ENCODE measurements at regions not wholly inside any gene's neighbourhood (a gene's known extent, or its start where the extent isn't known, plus 50 kb on each side); places are given as distances from the start of the nearest gene placed in this dataset.

GRCh38 chr12:105429511-105429910 lies 99.0 kb downstream of the C12orf75 start:
- in situ Hi-C loops (cut with HindIII; ENCODE audit: low sequenced_read_pairs), result no loop called here
- no peak for DNase-seq (ENCODE audit: low read depth)
- H3K4me3 ChIP-seq (ENCODE audit: low read depth, low read length), result no peak overlapping the region
- TF ChIP-seq CTCF (IDR thresholded peaks at IDR 0.05; ENCODE audit: low read depth, low read length, missing control alignments), result no peak

- in situ Hi-C loops (cut with HindIII; ENCODE audit: low sequenced_read_pairs), result no loop called here
- DNase-seq (ENCODE audit: low read depth), result no peak
Measured at GRCh38 chr12:105431537-105432100, 101.1 kb downstream of the C12orf75 start.

GRCh38 chr12:105433804-105434203 lies 103.3 kb downstream of the C12orf75 start:
- no peak for TF ChIP-seq CTCF (IDR thresholded peaks at IDR 0.05; ENCODE audit: low read depth, low read length, missing control alignments)
- no peak for DNase-seq (ENCODE audit: low read depth)
- in situ Hi-C loops (cut with HindIII; ENCODE audit: low sequenced_read_pairs), result no loop called here
- H3K4me3 ChIP-seq (ENCODE audit: low read depth, low read length), result no peak overlapping the region

More at GRCh38 chr12:105431537-105432100, 101.1 kb downstream of the C12orf75 start:
- H3K4me3 ChIP-seq (ENCODE audit: low read depth, low read length), result no peak overlapping the region
- TF ChIP-seq CTCF (IDR thresholded peaks at IDR 0.05; ENCODE audit: low read depth, low read length, missing control alignments), result no peak

GRCh38 chr12:105436636-105437035 lies 106.1 kb downstream of the C12orf75 start:
- no peak overlapping the region for H3K4me3 ChIP-seq (ENCODE audit: low read depth, low read length)
- in situ Hi-C loops (cut with HindIII; ENCODE audit: low sequenced_read_pairs), result no loop called here
- DNase-seq (ENCODE audit: low read depth), result no peak
- TF ChIP-seq CTCF (IDR thresholded peaks at IDR 0.05; ENCODE audit: low read depth, low read length, missing control alignments), result no peak

GRCh38 chr12:105440037-105440664 lies 109.7 kb downstream of the C12orf75 start:
- no peak for TF ChIP-seq CTCF (IDR thresholded peaks at IDR 0.05; ENCODE audit: low read depth, low read length, missing control alignments)
- DNase-seq (ENCODE audit: low read depth), result no peak
- in situ Hi-C loops (cut with HindIII; ENCODE audit: low sequenced_read_pairs), result no loop called here
- no peak overlapping the region for H3K4me3 ChIP-seq (ENCODE audit: low read depth, low read length)

- no peak for DNase-seq (ENCODE audit: low read depth)
- in situ Hi-C loops (cut with HindIII; ENCODE audit: low sequenced_read_pairs), result no loop called here
- TF ChIP-seq CTCF (IDR thresholded peaks at IDR 0.05; ENCODE audit: low read depth, low read length, missing control alignments), result no peak
- no peak overlapping the region for H3K4me3 ChIP-seq (ENCODE audit: low read depth, low read length)
Measured at GRCh38 chr12:105443802-105444652, 113.5 kb downstream of the C12orf75 start.
